GM03348 (cell line): ENCODE measurements at regions not wholly inside any gene's neighbourhood (a gene's known extent, or its start where the extent isn't known, plus 50 kb on each side); places are given as distances from the start of the nearest gene placed in this dataset.

Experiments
- DNase-seq: peaks from one replicate; pipeline ENCODE4 v3.0.0; 2012; ENCODE audit warnings: low spot score

DNA sequence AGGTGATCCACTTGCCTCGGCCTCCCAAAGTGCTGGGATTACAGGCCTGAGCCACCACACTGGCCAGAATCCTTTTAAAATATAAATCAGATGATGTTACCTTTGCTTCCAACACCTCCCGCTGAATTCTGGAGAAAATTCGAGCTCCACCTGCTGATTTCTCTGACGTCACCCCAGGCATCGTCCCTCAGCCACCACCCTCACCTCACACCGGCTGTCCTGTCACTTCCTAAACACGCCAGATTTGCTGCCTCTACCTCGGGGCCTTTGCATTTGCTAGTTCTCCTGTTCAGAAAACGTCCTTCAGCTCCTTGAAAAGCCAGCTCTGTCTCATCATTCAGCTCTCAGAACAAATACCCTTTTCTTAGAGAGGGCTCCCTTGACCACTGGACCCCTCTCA, 57.9 kb downstream of the FBXO2 start:
- DNase-seq: no peak

DNA sequence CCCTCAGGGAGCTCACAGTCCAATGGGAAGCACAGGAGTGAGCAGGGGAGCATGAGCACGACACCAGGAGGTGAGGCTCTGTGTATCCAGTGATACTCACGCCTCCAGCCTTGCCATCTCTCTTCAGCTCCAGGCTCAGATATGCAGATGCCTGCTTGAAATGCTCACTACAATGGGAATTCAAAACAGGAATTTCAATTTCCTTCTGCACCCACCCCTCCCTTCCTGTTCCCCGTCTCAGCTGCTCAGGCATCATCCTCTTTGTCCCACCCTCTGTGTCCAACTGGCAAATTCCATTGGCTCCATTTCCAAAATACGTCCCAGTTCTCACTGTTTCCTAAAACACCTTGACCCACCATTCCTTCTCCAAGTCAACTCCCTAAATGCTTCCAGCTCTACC, 58.9 kb downstream of the FBXO2 start:
- no peak for DNase-seq

DNA sequence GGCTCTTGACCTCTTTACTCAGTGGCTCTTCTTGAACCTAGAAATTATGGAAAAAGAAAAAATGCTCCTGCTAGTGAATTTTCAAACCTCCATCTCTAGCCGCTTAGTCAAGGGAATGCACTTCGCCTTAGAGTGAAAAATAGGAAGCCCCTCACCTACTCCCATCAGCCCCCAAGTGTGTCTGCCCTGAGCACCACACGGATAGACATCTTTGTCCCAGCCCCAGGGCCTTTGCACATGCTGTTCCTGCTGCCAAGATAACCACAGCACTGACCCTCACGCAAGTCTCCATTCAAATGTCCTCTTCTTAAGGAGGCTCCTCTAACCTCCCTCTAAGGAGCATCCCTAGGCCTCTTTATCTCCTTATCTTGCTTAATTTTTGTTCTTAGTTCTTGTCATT, 59.6 kb downstream of the FBXO2 start:
- DNase-seq: no peak

DNA sequence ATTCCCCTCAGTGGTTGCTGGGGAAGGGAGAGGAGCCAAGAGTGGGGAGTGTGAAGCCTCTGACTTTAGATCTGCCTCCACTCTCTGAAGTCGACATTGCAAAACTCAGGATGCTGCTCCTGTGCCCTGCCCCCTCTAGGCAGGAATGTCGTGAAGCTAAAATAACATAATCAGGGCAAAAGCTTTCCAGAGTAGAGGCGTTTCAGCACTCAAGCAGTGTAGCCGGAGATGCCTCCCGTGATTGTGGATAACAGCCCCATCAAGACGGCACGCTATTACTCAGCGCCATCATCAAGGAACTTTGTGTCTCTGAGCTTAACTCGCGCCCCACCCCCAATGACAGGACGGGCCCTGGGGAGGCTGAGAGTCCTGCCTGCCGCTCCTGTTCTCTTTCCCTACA, 60.0 kb downstream of the FBXO2 start:
- peak; percentile 29 for DNase-seq

DNA sequence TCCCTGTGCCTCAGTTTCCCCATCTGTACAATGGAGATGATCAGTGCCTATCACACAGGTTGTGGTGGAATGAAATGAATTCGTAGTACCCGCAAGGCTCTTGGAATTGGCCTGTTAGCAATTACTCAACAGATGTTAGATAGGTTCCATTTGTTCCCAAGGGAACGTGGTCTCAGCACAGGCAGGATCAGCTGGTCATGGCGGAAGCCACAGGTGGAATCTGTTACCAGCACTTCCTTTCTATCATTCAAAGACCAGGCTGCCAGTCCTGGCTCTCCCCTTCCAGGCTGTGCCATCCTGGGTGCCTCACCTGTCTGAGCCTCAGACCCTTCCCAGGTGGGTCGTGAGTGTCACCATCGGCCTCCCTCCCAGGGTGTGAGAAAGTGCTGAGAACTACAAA, 61.5 kb downstream of the FBXO2 start:
- no peak for DNase-seq

DNA sequence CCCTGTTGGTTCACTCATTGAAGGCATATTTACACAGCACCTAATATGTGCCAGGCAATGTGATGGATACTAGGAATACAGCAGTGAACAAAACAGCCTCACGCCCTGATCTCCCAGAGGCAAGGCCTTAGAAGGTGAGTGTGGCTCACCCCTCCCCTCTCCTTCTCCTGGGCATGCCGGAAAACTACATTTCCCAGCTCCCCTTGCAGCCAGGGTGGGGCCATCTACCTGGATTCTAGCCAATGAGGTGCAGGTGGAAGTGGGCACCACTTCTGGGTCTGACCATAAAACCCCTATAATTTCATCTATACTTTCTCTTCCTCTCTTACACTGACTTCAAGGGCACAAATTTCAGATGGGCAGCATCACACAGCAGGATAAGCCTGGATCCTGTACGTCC, 63.8 kb downstream of the FBXO2 start:
- no peak for DNase-seq
